ENCODE measurements at regions not wholly inside any gene's neighbourhood (a gene's known extent, or its start where the extent isn't known, plus 50 kb on each side); places are given as distances from the start of the nearest gene placed in this dataset.
"Not testable (repeated sequence)": the region's sequence is repeated elsewhere in the genome, so short reads cannot be mapped to it uniquely, and the experiment has no call there.

GRCh38 chr13:54433493-54434206 is 1405.0 kb downstream of the OLFM4 start (continued):
- TF ChIP-seq, protein P1, sequence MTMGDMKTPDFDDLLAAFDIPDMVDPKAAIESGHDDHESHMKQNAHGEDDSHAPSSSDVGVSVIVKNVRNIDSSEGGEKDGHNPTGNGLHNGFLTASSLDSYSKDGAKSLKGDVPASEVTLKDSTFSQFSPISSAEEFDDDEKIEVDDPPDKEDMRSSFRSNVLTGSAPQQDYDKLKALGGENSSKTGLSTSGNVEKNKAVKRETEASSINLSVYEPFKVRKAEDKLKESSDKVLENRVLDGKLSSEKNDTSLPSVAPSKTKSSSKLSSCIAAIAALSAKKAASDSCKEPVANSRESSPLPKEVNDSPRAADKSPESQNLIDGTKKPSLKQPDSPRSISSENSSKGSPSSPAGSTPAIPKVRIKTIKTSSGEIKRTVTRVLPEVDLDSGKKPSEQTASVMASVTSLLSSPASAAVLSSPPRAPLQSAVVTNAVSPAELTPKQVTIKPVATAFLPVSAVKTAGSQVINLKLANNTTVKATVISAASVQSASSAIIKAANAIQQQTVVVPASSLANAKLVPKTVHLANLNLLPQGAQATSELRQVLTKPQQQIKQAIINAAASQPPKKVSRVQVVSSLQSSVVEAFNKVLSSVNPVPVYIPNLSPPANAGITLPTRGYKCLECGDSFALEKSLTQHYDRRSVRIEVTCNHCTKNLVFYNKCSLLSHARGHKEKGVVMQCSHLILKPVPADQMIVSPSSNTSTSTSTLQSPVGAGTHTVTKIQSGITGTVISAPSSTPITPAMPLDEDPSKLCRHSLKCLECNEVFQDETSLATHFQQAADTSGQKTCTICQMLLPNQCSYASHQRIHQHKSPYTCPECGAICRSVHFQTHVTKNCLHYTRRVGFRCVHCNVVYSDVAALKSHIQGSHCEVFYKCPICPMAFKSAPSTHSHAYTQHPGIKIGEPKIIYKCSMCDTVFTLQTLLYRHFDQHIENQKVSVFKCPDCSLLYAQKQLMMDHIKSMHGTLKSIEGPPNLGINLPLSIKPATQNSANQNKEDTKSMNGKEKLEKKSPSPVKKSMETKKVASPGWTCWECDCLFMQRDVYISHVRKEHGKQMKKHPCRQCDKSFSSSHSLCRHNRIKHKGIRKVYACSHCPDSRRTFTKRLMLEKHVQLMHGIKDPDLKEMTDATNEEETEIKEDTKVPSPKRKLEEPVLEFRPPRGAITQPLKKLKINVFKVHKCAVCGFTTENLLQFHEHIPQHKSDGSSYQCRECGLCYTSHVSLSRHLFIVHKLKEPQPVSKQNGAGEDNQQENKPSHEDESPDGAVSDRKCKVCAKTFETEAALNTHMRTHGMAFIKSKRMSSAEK (CRISPR knock-in tag; IDR thresholded peaks at IDR 0.05; ENCODE audit: borderline replicate concordance): no peak
- TF ChIP-seq FOXP1 (CRISPR knock-in tag; IDR thresholded peaks at IDR 0.05; ENCODE audit: borderline replicate concordance): no peak
- TF ChIP-seq ZNF671 (CRISPR knock-in tag; IDR thresholded peaks at IDR 0.05): no peak
- TF ChIP-seq AFF4 (CRISPR knock-in tag; IDR thresholded peaks at IDR 0.05; ENCODE audit: borderline replicate concordance): no peak
- no peak for TF ChIP-seq ERG (CRISPR knock-in tag; IDR thresholded peaks at IDR 0.05)
- no peak for TF ChIP-seq USF1 (CRISPR knock-in tag; IDR thresholded peaks at IDR 0.05)
- no peak for TF ChIP-seq GRHL2 (CRISPR knock-in tag; IDR thresholded peaks at IDR 0.05; ENCODE audit: insufficient replicate concordance, severe bottlenecking)
- TF ChIP-seq IRF2 (CRISPR knock-in tag; IDR thresholded peaks at IDR 0.05; ENCODE audit: borderline replicate concordance, low read depth): no peak
- no peak for TF ChIP-seq ZNF416 (CRISPR knock-in tag; IDR thresholded peaks at IDR 0.05)
- TF ChIP-seq ATF1 (CRISPR knock-in tag; IDR thresholded peaks at IDR 0.05): no peak

- H3K9me3 Mint-ChIP-seq: peaks cover 19% of the 10 kb centered on the region
- H3K4me3 Mint-ChIP-seq; DNase-seq (ENCODE audit: low spot score); H3K36me3 Mint-ChIP-seq; H3K4me1 Mint-ChIP-seq; H3K27me3 Mint-ChIP-seq (ENCODE audit: low read depth); CTCF ChIA-PET; H3K27ac Mint-ChIP-seq; ATAC-seq; POLR2A ChIA-PET: not testable (repeated sequence)
Measured at GRCh38 chr13:54440853-54441400, 1412.3 kb downstream of the OLFM4 start.

- Mint-ChIP-seq H3K4me3 (no peak overlapping the region), H3K27ac (no peak overlapping the region), H3K9me3 (peaks cover 19% of the 10 kb centered on the region), H3K27me3 (ENCODE audit: low read depth) (no peaks in the 10 kb centered on the region), H3K4me1 (no peaks in the 10 kb centered on the region), H3K36me3 (no peaks in the 10 kb centered on the region; the same call in 1 of the 2 replicates)
- ATAC-seq (no peak), DNase-seq (ENCODE audit: low spot score) (no peak)
- ChIA-PET CTCF (no interaction called here), POLR2A (no interaction called here)
- TF ChIP-seq TCF7 (CRISPR knock-in tag; IDR thresholded peaks at IDR 0.05; ENCODE audit: low read depth) (no peak), TEAD1 (CRISPR knock-in tag; IDR thresholded peaks at IDR 0.05) (no peak), CTCF (IDR thresholded peaks at IDR 0.05) (no peak), ETV6 (CRISPR knock-in tag; IDR thresholded peaks at IDR 0.05) (no peak), CBFB (CRISPR knock-in tag; IDR thresholded peaks at IDR 0.05; ENCODE audit: low read depth) (no peak), KAT7 (CRISPR knock-in tag; IDR thresholded peaks at IDR 0.05; ENCODE audit: borderline replicate concordance) (no peak), MLX (CRISPR knock-in tag; IDR thresholded peaks at IDR 0.05) (no peak), FOXJ3 (CRISPR knock-in tag; IDR thresholded peaks at IDR 0.05; ENCODE audit: borderline replicate concordance) (no peak), E2F1 (CRISPR knock-in tag; IDR thresholded peaks at IDR 0.05) (no peak)
Measured at GRCh38 chr13:54445453-54445852, 1416.8 kb downstream of the OLFM4 start.
